Left colon (tissue), 2 donors: ENCODE measurements at regions not wholly inside any gene's neighbourhood (a gene's known extent, or its start where the extent isn't known, plus 50 kb on each side); places are given as distances from the start of the nearest gene placed in this dataset.
"Not testable (repeated sequence)": the region's sequence is repeated elsewhere in the genome, so short reads cannot be mapped to it uniquely, and the experiment has no call there.

Source experiments
- ATAC-seq: fragments of 200-7000 bp; cut with Tn5 transposase; one replicate; pipeline ENCODE4 v1.9.1; 2020; ENCODE audit warnings: mild to moderate bottlenecking, moderate library complexity
- DNase-seq, 2 donors: peaks; one replicate each; pipeline ENCODE4 v3.0.0-alpha.2; 2020
- intact Hi-C, 2 donors: fragments of 100-400 bp; cut with DNase I in 1 of 2; cut with micrococcal nuclease in 1 of 2; formaldehyde crosslinking; loops; one replicate each; pipeline versions ENCODE4 v1.11.2 to v1.14.0; 2022; cut with DNase I, micrococcal nuclease
- donor health status: DM: no; HTN: no; CAD: no.
- donor health status: DM: yes; HTN: yes; CAD: no.

DNA sequence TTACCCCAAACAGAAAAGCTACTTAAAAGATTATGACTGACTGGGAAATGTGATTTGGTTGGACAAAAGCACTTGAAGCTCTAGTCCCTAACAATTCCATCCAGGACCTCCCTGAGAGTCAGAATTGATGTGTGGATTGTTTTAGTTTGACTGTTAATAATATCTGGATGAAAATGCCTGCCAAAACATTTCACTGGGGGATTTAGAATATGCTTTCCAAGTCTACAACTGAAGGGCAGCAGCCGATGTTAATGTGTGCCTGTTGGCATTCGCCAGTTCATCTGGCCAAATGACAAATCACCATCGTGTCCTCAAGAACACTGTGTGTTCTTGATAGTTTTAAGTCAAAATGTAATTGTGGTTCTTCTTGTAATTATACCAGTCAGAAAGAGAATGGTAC lies 76.0 kb upstream of the TSC22D1 start:
- ATAC-seq (no peak), DNase-seq (no peak)
- intact Hi-C loops = no loop called here

DNA sequence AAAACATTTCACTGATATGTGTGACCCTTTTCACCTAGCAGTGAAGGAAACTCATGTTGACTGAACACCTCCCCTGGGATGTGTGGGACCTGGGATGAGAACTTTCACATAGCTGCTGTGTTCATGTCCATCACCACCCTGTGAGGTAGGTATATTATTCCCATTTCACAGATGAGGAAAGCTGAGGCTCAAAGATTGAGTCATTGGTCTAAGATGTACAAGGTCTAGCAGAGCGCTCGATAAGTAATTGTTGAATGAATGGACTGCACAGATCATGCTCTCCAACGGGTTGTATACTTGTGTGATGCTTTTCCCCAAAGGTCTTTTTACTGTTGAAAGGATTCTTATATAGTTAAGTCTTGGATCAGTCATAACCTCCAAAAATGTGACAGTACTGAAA lies 75.6 kb upstream of the TSC22D1 start:
- intact Hi-C loops = no loop called here
- DNase-seq (no peak), ATAC-seq (no peak)

DNA sequence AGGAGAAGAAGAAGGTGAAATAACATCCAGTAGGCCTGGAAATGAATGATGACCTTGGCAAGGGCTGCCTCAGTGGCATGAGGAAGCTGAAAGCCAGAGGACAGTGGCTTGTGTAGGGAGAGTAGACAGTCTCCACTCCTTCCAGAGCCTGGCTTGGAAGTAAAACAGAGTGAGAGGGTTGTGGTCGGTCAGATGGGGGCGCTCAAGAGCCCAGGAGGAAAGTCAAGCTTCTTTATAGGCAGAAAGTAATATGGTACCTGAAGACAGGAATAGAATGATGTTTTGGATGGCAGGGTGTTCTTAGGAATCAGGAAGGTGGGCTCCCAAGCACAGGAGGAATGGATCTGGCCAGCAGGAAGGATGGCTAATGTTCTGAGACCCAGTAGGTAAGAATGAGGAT lies 75.1 kb upstream of the TSC22D1 start:
- intact Hi-C loops = no loop called here
- no peak for DNase-seq
- ATAC-seq = no peak

DNA sequence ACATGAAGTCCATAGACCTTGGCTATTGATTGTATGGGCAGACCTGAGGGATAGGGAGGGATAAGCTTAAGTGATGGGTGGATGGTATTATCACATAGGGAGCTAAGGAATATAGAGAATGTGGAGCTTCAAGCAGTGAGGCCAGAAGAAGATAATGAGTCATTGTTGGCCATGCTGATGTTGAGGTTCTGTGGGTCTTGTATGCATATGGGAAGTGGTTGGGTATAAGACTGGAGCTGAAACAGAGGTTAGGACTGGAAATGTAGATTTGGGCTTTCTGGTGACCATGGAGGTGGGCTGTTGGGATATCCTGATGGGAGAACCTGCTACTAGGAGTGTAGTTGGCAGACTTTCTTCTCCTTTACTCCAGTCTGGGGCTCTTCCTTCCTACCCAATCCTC lies 73.7 kb upstream of the TSC22D1 start:
- ATAC-seq = no peak
- intact Hi-C loops = no loop called here

DNA sequence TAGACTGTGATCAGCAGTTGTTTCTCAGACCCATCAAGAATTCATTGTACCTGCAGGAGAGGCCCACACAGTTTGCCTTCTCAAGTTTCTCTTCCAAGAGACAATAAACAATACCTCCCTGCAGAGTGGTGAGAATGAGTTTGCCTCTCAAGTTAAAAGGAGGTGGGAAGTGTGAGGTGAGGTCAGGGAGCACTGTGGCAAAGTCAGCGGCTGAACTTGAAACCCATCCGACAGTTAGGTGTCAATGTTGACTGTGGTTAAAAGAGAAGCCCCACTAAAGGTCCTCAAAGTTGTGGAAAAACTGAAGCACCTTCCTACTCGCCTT lies 72.9 kb upstream of the TSC22D1 start:
- ATAC-seq (no peak), DNase-seq (no peak)
- intact Hi-C loops = no loop called here

More for the DNA sequence above, 73.7 kb upstream of the TSC22D1 start:
- DNase-seq = no peak

DNA sequence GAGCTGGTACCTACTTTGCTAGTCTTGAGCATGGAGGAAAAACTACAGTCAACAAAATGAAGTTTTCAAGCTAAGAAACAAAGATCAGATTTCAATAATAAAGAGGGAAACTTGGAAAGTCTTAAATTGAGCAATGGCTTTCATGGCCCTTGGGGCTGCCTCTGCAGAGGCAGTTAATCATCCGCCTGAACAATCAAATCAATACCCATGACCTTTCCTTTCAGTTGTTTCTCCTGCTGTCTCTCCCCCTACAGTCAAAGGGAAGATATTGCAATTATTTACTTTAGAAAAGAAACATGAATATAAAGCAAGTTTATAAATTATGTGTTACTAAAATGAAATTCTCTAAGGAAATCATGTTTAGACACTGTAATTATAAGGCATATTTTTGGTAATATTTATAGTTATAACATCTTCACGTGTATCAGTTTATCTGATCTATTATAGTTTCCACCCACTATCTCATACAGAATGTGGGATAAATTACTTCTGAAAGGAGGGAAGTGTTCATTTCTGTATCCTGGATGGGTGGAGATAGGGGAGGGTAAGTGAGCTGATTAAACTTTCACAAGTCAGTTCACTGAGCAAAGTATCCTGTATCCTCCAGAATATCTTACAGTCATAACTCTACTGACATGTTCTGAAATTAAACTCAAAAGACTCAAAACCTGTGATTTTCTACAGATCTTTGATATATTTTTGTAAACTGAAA lies 72.4 kb upstream of the TSC22D1 start:
- intact Hi-C loops = no loop called here
- DNase-seq (no peak), ATAC-seq (no peak)

DNA sequence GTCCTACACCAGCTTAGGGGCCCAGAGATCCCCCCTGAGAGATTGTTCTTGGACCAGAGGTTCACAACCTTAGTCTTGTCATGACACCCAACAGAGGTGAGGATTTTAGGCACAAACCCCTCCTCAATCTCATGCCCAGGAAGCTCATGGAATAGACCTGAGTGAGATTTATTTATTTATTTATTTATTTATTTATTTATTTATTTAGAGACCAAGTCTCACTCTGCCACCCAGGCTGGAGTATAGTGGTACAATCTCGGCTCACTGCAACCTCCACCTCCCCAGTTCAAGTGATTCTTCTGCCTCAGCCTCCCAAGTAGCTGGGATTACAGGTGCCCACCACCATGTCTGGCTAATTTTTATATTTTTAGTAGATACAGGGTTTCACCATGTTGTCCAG lies 71.4 kb upstream of the TSC22D1 start:
- DNase-seq, intact Hi-C loops, ATAC-seq: not testable (repeated sequence)

DNA sequence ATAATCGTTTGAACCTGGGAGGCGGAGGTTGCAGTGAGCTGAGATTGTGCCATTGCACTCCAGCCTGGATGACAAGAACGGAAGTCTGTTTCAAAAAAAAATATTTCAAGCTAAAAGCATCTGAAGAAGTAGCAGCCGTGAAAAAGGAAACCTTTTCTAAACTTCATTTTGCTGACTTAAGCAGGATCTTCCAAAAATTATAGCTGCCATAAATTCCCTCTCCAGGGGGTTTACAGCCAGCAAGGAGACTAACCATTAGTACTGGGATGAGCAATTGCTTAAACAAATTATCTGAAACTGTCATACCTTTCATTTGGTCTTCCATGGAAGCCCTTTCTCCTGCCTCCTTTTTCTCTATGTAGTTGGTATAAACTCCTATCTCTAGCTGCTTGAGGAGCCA lies 69.9 kb upstream of the TSC22D1 start:
- ATAC-seq (no peak), DNase-seq (no peak)
- intact Hi-C loops = no loop called here

DNA sequence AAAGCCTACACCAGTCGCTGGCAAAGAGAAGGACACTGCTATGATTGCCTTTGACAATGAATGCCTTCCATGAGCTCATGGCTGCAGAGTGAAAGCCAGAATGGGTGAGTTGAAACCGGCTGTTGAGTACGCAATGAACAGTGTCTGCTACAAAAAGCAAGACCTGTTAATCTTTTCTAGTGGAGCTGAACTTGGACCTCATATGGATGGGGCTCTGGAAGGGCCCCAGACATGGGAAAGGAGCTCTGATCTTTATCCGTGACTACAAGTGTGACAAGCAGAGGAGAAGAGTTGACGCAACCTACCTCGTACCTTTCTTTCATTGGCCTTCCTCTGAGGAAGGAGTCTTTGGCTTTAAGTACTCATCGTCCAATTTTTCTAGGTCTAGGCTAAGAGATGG lies 67.1 kb upstream of the TSC22D1 start:
- DNase-seq (no peak), ATAC-seq (no peak)
- intact Hi-C loops = no loop called here

DNA sequence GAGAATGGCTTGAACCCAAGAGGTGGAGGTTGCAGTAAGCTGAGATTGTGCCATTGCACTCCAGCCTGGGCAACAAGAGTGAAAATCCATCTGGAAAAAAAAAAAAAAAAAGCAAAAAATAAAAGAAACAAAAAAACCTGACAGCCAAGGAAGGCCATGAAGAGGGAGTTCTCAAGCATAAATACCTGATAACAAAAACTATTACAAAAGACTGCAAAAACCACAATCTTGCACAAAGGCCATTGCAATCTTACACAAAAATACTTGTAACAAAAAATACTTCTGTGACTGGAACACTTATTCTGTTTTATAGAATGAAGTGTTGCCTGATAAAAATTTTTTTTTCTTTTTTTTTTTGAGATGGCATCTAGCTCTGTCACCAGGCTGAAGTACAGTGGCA lies 61.5 kb upstream of the TSC22D1 start:
- ATAC-seq (no peak), DNase-seq (no peak)
- intact Hi-C loops = no loop called here

DNA sequence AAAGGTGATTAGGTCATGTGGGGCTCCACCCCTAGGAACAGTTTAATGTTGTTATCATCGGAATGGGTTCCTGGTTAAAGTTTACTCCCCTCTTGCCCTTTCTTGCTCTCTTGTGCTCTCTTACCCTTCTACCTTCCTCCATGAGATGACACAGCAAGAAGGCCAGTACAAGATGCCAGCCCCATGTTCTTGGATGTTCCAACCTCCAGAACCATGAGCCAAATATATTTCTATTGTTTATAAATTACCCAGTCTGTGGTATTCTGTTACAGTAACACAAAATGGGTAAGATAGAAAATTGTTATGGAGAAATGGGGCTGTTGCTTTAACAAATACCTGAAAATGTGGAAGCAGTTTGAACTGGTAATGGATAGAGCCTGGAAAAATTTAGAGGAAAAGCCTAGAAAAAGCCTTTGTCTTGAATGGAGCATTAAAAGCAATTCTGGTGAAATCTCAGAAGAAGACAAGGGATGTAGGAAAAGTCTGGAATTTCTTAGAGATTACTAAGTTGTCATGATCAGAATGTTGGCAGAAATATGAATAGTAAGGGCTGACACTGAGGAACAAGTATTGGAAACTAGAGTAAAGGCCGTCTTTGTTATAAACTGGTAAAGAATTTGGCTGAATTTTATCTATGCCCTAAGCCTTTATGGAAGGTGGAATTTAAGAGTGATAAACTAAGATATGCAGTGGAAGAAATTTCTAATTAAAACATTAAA lies 53.5 kb upstream of the TSC22D1 start:
- intact Hi-C loops = no loop called here
- no peak for ATAC-seq
- no peak for DNase-seq

DNA sequence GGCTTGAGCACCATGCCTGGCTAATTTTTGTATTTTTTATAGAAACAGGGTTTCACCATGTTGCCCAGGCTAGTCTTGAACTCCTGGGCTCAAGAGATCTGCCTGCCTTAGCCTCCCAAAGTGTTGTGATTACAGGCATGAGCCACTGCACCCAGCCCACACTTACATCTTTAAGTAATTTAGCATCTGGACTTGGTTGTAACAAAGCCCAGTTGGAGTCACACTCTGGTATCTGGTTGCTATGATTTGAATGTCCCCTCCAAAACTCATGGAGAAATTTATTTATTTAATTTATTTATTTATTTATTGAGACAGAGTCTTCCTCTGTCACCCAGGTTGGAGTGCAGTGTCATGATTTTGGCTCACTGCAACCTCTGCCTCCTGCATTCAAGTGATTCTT lies 52.7 kb upstream of the TSC22D1 start:
- ATAC-seq, DNase-seq, intact Hi-C loops: not testable (repeated sequence)

DNA sequence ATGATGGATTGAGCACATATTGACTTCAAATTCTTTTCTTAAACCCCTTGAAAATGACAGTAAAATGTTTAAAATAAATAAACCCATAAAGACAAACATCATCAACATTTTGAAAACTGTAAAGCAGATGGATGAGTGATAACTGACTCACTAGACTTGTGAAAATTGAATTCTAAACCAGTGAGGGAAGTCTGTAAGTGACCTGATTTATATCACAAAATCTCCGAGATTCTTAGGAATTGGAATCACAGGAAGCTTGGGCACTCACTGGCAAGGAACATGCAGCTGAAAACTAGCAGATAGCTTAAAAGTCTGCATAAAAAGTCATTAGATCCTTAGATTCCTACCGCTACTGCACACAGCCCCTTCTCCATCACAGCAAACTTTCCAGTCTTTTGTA lies 51.3 kb upstream of the TSC22D1 start:
- ATAC-seq (no peak), DNase-seq (no peak)
- intact Hi-C loops = no loop called here

DNA sequence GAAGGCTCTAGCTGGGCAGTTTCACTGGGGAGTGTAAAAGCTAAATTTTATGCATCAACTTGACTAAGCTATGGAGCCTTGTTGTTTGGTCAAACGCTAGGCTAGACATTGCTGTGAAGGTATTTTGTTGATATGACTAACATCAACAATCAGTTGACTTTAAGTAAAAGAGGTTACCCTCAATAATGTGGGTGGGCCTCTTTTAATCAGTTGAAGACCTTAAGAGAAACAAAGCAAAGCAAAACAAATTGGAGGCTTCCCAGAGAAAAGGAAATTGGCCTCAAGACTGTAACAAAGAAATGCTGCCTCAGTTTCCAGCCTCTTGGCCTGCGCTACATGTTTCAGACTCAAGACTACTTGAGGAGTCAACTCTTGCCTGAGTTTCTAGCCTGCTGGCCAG lies 50.0 kb upstream of the TSC22D1 start:
- ATAC-seq (no peak), DNase-seq (no peak)
- intact Hi-C loops = no loop called here
